KBM-7 (cell line): ENCODE measurements at regions not wholly inside any gene's neighbourhood (a gene's known extent, or its start where the extent isn't known, plus 50 kb on each side); places are given as distances from the start of the nearest gene placed in this dataset.

Source experiments
- DNase-seq: peaks from one replicate; pipeline ENCODE4 v3.0.0-alpha.2; 2015
- in situ Hi-C: fragments of 300-500 bp; cut with MboI; formaldehyde crosslinking; loops from 2 replicates; pipeline ENCODE4 v1.14.3; 2020; ENCODE audit warnings: low sequenced_read_pairs, low pct_unique_long_range_greater_than_20kb, mixed read lengths

- no peak for DNase-seq
- in situ Hi-C loops: no loop called here
These were observed 132.5 kb upstream of the DPT start for GRCh38 chr1:168861421-168862004.

GRCh38 chr1:168863772-168864171, 134.8 kb upstream of the DPT start:
- no peak for DNase-seq
- in situ Hi-C loops: no loop called here

GRCh38 chr1:168864266-168864665, 135.3 kb upstream of the DPT start:
- in situ Hi-C loops: no loop called here
- DNase-seq: no peak

- DNase-seq: no peak
- in situ Hi-C loops: no loop called here
These were observed 137.0 kb upstream of the DPT start for GRCh38 chr1:168865850-168866620.

- in situ Hi-C loops: no loop called here
- peak; percentile 21 for DNase-seq
These were observed 139.1 kb upstream of the DPT start for GRCh38 chr1:168867941-168868634.

- DNase-seq: no peak
- in situ Hi-C loops: no loop called here
These were observed 142.5 kb upstream of the DPT start for GRCh38 chr1:168871531-168871930.

GRCh38 chr1:168875831-168876230, 146.8 kb upstream of the DPT start:
- no peak for DNase-seq

GRCh38 chr1:168876830-168877229, 147.8 kb upstream of the DPT start:
- no peak for DNase-seq
- in situ Hi-C loops: no loop called here

More at GRCh38 chr1:168875831-168876230, 146.8 kb upstream of the DPT start:
- in situ Hi-C loops: no loop called here

GRCh38 chr1:168879896-168880734, 151.1 kb upstream of the DPT start:
- DNase-seq: no peak
- in situ Hi-C loops: no loop called here

- in situ Hi-C loops: no loop called here
- no peak for DNase-seq
These were observed 152.8 kb upstream of the DPT start for GRCh38 chr1:168881656-168882260.

GRCh38 chr1:168887381-168887780, 158.4 kb upstream of the DPT start:
- in situ Hi-C loops: no loop called here
- DNase-seq: no peak

GRCh38 chr1:168888418-168888817, 159.4 kb upstream of the DPT start:
- DNase-seq: no peak
- in situ Hi-C loops: no loop called here

GRCh38 chr1:168892931-168893330, 163.9 kb upstream of the DPT start:
- DNase-seq: no peak
- in situ Hi-C loops: no loop called here

GRCh38 chr1:168893359-168893801, 164.4 kb upstream of the DPT start:
- no peak for DNase-seq
- in situ Hi-C loops: no loop called here

GRCh38 chr1:168894397-168894903, 165.4 kb upstream of the DPT start:
- no peak for DNase-seq
- in situ Hi-C loops: no loop called here

- no peak for DNase-seq
- in situ Hi-C loops: no loop called here
These were observed 168.2 kb upstream of the DPT start for GRCh38 chr1:168897249-168897648.

GRCh38 chr1:168903237-168903830, 174.3 kb upstream of the DPT start:
- in situ Hi-C loops: no loop called here
- DNase-seq: no peak

GRCh38 chr1:168905633-168906032, 176.6 kb upstream of the DPT start:
- no peak for DNase-seq
- in situ Hi-C loops: no loop called here

- DNase-seq: no peak
- in situ Hi-C loops: no loop called here
These were observed 177.4 kb upstream of the DPT start for GRCh38 chr1:168906367-168906766.
